Endothelial cell of umbilical vein (primary cell): ENCODE measurements at regions not wholly inside any gene's neighbourhood (a gene's known extent, or its start where the extent isn't known, plus 50 kb on each side); places are given as distances from the start of the nearest gene placed in this dataset.

Source experiments
- BruUV-seq: library from RNA; stranded (reverse); fragments of 400-500 nt; replicated peaks from 2 replicates; lab custom pipeline; 2021; lab: Mats Ljungman, UMichigan
- CTCF ChIA-PET: fragments of 300-600, 350-600 bp; sonication (Branson Sonifier 250); formaldehyde crosslinking; loops from one replicate; lab custom pipeline; 2021; ENCODE audit warnings: antibody characterized with exemption, inconsistent platforms; lab: Charles Lee
- POLR2A ChIA-PET: fragments of 300-600, 350-600 bp; sonication (Branson Sonifier 250); formaldehyde crosslinking; loops from one replicate; lab custom pipeline; 2021; ENCODE audit warnings: antibody characterized with exemption, inconsistent platforms; lab: Charles Lee
- DNase-seq: peaks from one replicate; pipeline ENCODE4 v3.0.0-alpha.2; 2011; ENCODE audit warnings: low read depth, low spot score
- FAIRE-seq: peaks from 2 replicates; lab custom pipeline; 2011; peaks lifted over from hg19 to GRCh38; lab: Jason Lieb, UNC
- H2AFZ ChIP-seq: 2 replicates; pipeline ENCODE4 v1.6.0; 2012; ENCODE audit warnings: low read depth, low read length, control low read depth, inconsistent platforms
- H3K27ac ChIP-seq: 2 replicates; pipeline ENCODE4 v1.5.1; 2011; ENCODE audit warnings: low read depth, mild to moderate bottlenecking, control low read depth, low read length, moderate library complexity; ENCODE audit not compliant: insufficient read depth
- H3K27me3 ChIP-seq, 2 experiments: 2 replicates each; pipeline versions ENCODE4 v1.6.0 to v1.6.1; 2011; ENCODE audit warnings: low read length in 2 of 2, mixed read lengths in 1 of 2; ENCODE audit not compliant: control insufficient read depth in 2 of 2, insufficient read depth in 2 of 2
- H3K36me3 ChIP-seq, 2 experiments: 2 replicates in 1 of 2; 3 replicates in 1 of 2; pipeline ENCODE4 v1.5.1; 2011; ENCODE audit warnings: low read length in 2 of 2, mild to moderate bottlenecking in 1 of 2, moderate library complexity in 1 of 2; ENCODE audit not compliant: control insufficient read depth in 2 of 2, insufficient read depth in 2 of 2; ENCODE audit errors: extremely low read depth in 1 of 2
- H3K4me1 ChIP-seq: 3 replicates; pipeline ENCODE4 v1.5.1; 2011; ENCODE audit warnings: mild to moderate bottlenecking, low read length; ENCODE audit not compliant: control insufficient read depth, insufficient read depth; ENCODE audit errors: extremely low read depth
- H3K4me2 ChIP-seq: 2 replicates; pipeline ENCODE4 v1.6.1; 2011; ENCODE audit warnings: low read length, control low read depth, mixed read lengths; ENCODE audit not compliant: insufficient read depth
- H3K4me3 ChIP-seq, 3 experiments: fragments of 200-600 bp in 1 of 3; sonication (generic), shearing (Covaris generic) in 1 of 3; replicated peaks in 1 of 3; 2 replicates each; pipeline ENCODE4 v1.5.1; 2011 to 2016; ENCODE audit warnings: control low read depth in 3 of 3, low read length in 3 of 3, mild to moderate bottlenecking in 2 of 3, inconsistent platforms in 1 of 3, low read depth in 1 of 3, moderate library complexity in 1 of 3; ENCODE audit not compliant: insufficient read depth in 1 of 3
- H3K79me2 ChIP-seq: 2 replicates; pipeline ENCODE4 v1.6.0; 2012; ENCODE audit warnings: low read length, inconsistent platforms; ENCODE audit not compliant: control insufficient read depth, insufficient read depth
- H3K9ac ChIP-seq: replicated peaks from 2 replicates; pipeline ENCODE3; 2011; ENCODE audit warnings: low read length, control low read depth; ENCODE audit not compliant: insufficient read depth; ENCODE audit errors: extremely low read depth
- H3K9me1 ChIP-seq: replicated peaks from 3 replicates; pipeline ENCODE4 v1.6.0; 2011; ENCODE audit warnings: mild to moderate bottlenecking, low read length; ENCODE audit not compliant: control insufficient read depth, insufficient read depth; ENCODE audit errors: extremely low read depth
- H3K9me3 ChIP-seq: replicated peaks from 2 replicates; pipeline ENCODE4 v1.5.1; 2012; ENCODE audit warnings: low read length, inconsistent platforms; ENCODE audit not compliant: control insufficient read depth, insufficient read depth
- H4K20me1 ChIP-seq: replicated peaks from 2 replicates; pipeline ENCODE3; 2011; ENCODE audit warnings: mild to moderate bottlenecking, low read length; ENCODE audit not compliant: control insufficient read depth, insufficient read depth; ENCODE audit errors: extremely low read depth
- EZH2 ChIP-seq: IDR thresholded peaks from 2 replicates; pipeline ENCODE4 v1.6.1; 2012; ENCODE audit warnings: borderline replicate concordance, low read depth, mild to moderate bottlenecking, moderate library complexity, low read length, inconsistent platforms; ENCODE audit not compliant: severe bottlenecking
- FOS ChIP-seq: IDR thresholded peaks from 2 replicates; pipeline ENCODE4 v1.6.1; 2011; ENCODE audit warnings: mild to moderate bottlenecking, low read length, moderate library complexity, borderline replicate concordance; ENCODE audit not compliant: insufficient read depth
- GATA2 ChIP-seq: IDR thresholded peaks from 2 replicates; pipeline ENCODE4 v1.7.0; 2011; ENCODE audit warnings: low read depth, mild to moderate bottlenecking, moderate library complexity, mixed read lengths, low read length; ENCODE audit not compliant: insufficient read length, insufficient read depth
- JUN ChIP-seq: IDR thresholded peaks from 2 replicates; pipeline ENCODE4 v1.6.1; 2011; ENCODE audit warnings: borderline replicate concordance, low read depth; ENCODE audit not compliant: insufficient read length, insufficient read depth
- MYC ChIP-seq: IDR thresholded peaks from one replicate; pipeline ENCODE4 v1.6.1; 2011; ENCODE audit warnings: mild to moderate bottlenecking, low read depth, low read length
- POLR2A ChIP-seq: IDR thresholded peaks from 2 replicates; pipeline ENCODE4 v1.6.1; 2012; ENCODE audit warnings: low read depth, mild to moderate bottlenecking, control low read depth, low read length
- POLR2AphosphoS5 ChIP-seq: IDR thresholded peaks from 2 replicates; pipeline ENCODE4 v1.6.1; 2012; ENCODE audit warnings: low read depth, mild to moderate bottlenecking, control low read depth, low read length, moderate library complexity; ENCODE audit not compliant: insufficient read depth
- dilution Hi-C: fragments of 300-500 bp; cut with MboI; formaldehyde crosslinking; loops from one replicate; pipeline ENCODE4 v1.15.0; 2019; ENCODE audit warnings: low sequenced_read_pairs; ENCODE audit not compliant: extremely low pct_ligation_motif_present
- intact Hi-C: fragments of 100-400 bp; cut with micrococcal nuclease; formaldehyde crosslinking; loops from one replicate; pipeline ENCODE4 v1.10.0; 2022
- TF ChIP-seq, protein P1 (sequence below): IDR thresholded peaks from 2 replicates; pipeline ENCODE4 v1.6.1; 2011; ENCODE audit not compliant: insufficient read depth, insufficient read length
- TF ChIP-seq, protein P2 (sequence below), 2 donors: IDR thresholded peaks; 1 replicate in 1 of 2; 2 replicates in 1 of 2; pipeline ENCODE4 v1.5.1; 2011; ENCODE audit warnings: low read length in 2 of 2, mild to moderate bottlenecking in 2 of 2, moderate library complexity in 2 of 2, control low read depth in 1 of 2, inconsistent platforms in 1 of 2, low read depth in 1 of 2; ENCODE audit not compliant: insufficient read depth in 1 of 2; ENCODE audit errors: extremely low read depth in 1 of 2

DNA sequence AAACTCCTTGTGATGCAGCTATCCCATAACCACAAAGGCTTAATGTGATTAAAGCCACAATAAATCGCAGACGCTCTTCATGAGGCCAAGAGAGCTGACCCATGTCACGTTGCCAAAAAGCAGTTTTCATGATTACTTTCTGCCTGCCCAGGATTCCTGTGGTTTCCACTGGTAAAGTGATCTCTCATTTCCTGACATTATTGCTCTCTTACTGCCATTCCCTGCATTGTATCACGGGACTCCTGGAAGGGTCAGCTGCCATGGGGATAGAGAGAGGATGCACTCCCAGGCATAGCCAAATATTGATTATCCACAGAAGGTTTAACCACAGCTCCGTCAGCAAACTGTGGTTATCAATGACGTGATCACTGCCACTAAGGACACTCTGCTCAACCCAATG lies 103.8 kb upstream of the SLC1A3 start:
- no peaks in the 10 kb centered on the region for H3K9me1 ChIP-seq
- no peak overlapping the region for H3K27ac ChIP-seq
- H3K27me3 ChIP-seq, result no peaks in the 10 kb centered on the region
- H3K4me2 ChIP-seq, result no peak overlapping the region
- FAIRE-seq (no peak), DNase-seq (no peak)
- intact Hi-C loops, result no loop called here
- no peaks in the 10 kb centered on the region for H4K20me1 ChIP-seq
- H2AFZ ChIP-seq, result no peak overlapping the region
- no peak overlapping the region for H3K4me3 ChIP-seq
- dilution Hi-C loops, result no loop called here
- BruUV-seq, result no TSS peak
- ChIA-PET CTCF (interaction anchor here (1.1 to 3.0 kb wide), 2 partner anchors 24 to 423 kb away, joined by 3 to 9 read pairs; no protein-coding TSS in a partner anchor), POLR2A (no interaction called here)
- no peak overlapping the region for H3K9ac ChIP-seq
- H3K79me2 ChIP-seq, result no peaks in the 10 kb centered on the region
- no peaks in the 10 kb centered on the region for H3K36me3 ChIP-seq
- TF ChIP-seq POLR2AphosphoS5, result no peak
- TF ChIP-seq, protein P1, sequence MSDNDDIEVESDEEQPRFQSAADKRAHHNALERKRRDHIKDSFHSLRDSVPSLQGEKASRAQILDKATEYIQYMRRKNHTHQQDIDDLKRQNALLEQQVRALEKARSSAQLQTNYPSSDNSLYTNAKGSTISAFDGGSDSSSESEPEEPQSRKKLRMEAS, result no peak
- TF ChIP-seq MYC, result no peak
- no peak for TF ChIP-seq JUN
- TF ChIP-seq FOS, result no peak
- TF ChIP-seq GATA2, result no peak
- no peak for TF ChIP-seq EZH2
- TF ChIP-seq POLR2A, result no peak
- TF ChIP-seq, protein P2, sequence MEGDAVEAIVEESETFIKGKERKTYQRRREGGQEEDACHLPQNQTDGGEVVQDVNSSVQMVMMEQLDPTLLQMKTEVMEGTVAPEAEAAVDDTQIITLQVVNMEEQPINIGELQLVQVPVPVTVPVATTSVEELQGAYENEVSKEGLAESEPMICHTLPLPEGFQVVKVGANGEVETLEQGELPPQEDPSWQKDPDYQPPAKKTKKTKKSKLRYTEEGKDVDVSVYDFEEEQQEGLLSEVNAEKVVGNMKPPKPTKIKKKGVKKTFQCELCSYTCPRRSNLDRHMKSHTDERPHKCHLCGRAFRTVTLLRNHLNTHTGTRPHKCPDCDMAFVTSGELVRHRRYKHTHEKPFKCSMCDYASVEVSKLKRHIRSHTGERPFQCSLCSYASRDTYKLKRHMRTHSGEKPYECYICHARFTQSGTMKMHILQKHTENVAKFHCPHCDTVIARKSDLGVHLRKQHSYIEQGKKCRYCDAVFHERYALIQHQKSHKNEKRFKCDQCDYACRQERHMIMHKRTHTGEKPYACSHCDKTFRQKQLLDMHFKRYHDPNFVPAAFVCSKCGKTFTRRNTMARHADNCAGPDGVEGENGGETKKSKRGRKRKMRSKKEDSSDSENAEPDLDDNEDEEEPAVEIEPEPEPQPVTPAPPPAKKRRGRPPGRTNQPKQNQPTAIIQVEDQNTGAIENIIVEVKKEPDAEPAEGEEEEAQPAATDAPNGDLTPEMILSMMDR (IDR thresholded peaks at IDR 0.05; ENCODE audit: extremely low read depth in 1 of 2, insufficient read depth in 1 of 2, low read depth in 1 of 2, low read length in 2 of 2), result no peak
- H3K4me1 ChIP-seq, result no peaks in the 10 kb centered on the region
- H3K9me3 ChIP-seq, result no peaks in the 10 kb centered on the region
